Thymus (tissue), 11 donors: ENCODE measurements at regions not wholly inside any gene's neighbourhood (a gene's known extent, or its start where the extent isn't known, plus 50 kb on each side); places are given as distances from the start of the nearest gene placed in this dataset.

ENCODE experiments used
- DNase-seq, 9 donors: peaks; one replicate each; pipeline ENCODE4 v3.0.0-alpha.2; 2013; ENCODE audit warnings: low spot score in 9 of 9, low read depth in 6 of 9, missing footprints in 1 of 9
- H3K27ac ChIP-seq, 2 donors: one replicate each; pipeline ENCODE4 v1.5.1; 2013; ENCODE audit warnings: control low read depth in 1 of 2, low read depth in 1 of 2, low read length in 1 of 2, mild to moderate bottlenecking in 1 of 2, moderate library complexity in 1 of 2
- H3K27me3 ChIP-seq, 2 donors: one replicate each; pipeline ENCODE4 v1.5.1; 2013; ENCODE audit warnings: low read length in 1 of 2; ENCODE audit not compliant: control insufficient read depth in 2 of 2, insufficient read depth in 1 of 2
- H3K36me3 ChIP-seq, 2 donors: one replicate each; pipeline ENCODE4 v1.5.1; 2013; ENCODE audit warnings: low read length in 1 of 2, mild to moderate bottlenecking in 1 of 2, moderate library complexity in 1 of 2; ENCODE audit not compliant: control insufficient read depth in 2 of 2, insufficient read depth in 2 of 2
- H3K4me1 ChIP-seq, 2 donors: one replicate each; pipeline ENCODE4 v1.5.1; 2013; ENCODE audit warnings: low read length in 2 of 2; ENCODE audit not compliant: control insufficient read depth in 2 of 2, insufficient read depth in 2 of 2
- H3K4me3 ChIP-seq, 2 donors: one replicate each; pipeline ENCODE4 v1.5.1; 2013; ENCODE audit warnings: low read length in 2 of 2, control low read depth in 1 of 2, mild to moderate bottlenecking in 1 of 2
- H3K9me3 ChIP-seq, 2 donors: one replicate each; pipeline ENCODE4 v1.5.1; 2013; ENCODE audit warnings: low read length in 1 of 2, mild to moderate bottlenecking in 1 of 2; ENCODE audit not compliant: control insufficient read depth in 2 of 2, insufficient read depth in 1 of 2
- WGBS: extraction: QIAGEN DNeasy Blood & Tissue Kit; methylation state at CpG from one replicate; pipeline ENCODE4 v1.1.7; 2013; 5-methylcytosine and 5-hydroxymethylcytosine counted together
- donor health status: healthy.

DNA sequence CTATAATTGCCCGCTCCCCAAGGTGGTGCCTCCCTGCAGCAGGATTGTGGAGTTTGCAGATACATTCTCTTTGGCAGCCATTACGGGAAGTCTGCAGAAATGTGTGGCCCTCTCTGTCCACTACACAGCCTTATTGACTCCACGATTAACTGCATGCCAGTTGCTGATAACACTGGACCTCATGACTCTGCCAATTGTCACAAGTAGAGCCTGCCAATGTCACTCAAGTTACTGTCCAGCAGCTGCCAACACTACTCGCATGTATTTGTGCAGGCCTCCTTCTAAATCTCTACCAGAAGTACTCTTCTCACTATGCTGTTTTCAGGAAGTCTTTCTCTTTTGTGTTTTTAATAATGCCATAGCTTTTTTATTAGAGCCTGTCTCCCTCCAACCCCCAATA, 128.8 kb downstream of the PPP1R3A start:
- no peak overlapping the region for H3K4me3 ChIP-seq
- DNase-seq: no peak
- no peak overlapping the region for H3K27ac ChIP-seq
- no peaks in the 10 kb centered on the region for H3K36me3 ChIP-seq
- H3K27me3 ChIP-seq: no peaks in the 10 kb centered on the region
- WGBS: 93% methylated on average over 4 of the region's 4 CpGs
- H3K9me3 ChIP-seq: no peaks in the 10 kb centered on the region
- H3K4me1 ChIP-seq: no peaks in the 10 kb centered on the region

DNA sequence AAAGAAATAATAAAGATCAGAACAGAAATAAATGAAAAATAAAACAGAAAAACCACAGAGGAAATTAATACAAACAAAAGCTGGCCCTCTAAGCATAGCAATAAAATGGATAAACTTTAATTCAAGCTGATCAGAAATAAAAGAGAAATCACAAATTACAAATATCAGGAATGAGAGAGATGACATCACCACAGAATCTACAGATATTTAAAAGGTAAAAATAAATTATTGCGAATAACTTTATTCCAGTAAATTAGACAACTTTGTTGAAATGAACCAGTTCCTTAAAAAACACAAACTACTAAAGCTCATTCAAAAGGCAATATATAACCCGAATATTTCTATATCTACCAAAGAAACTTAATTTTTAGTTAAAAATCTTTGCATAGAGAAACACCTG, 131.7 kb downstream of the PPP1R3A start:
- Histone ChIP-seq H3K36me3 (no peaks in the 10 kb centered on the region), H3K27ac (no peak overlapping the region), H3K27me3 (no peaks in the 10 kb centered on the region), H3K4me3 (no peak overlapping the region), H3K9me3 (no peaks in the 10 kb centered on the region), H3K4me1 (no peaks in the 10 kb centered on the region)
- no peak for DNase-seq
- 95% methylated on average over 2 of the region's 2 CpGs for WGBS

DNA sequence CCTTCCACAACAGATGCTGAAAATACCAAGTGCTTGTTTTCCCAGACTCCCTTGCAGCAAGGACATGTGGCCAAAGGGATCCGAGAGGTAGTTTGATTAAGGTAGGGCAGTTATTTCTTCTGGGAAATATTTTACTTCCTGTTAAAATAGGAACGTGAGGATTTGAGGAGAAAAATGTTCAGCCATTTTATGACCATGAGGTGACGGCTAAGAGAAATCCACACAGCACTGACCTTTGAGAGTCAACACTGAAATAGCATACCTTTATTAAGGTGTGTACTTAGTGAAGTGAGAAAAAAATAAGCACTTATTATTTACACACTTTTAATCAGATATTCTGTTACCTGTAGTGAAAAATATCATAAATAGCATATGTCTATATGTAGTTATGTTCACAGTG, 133.9 kb downstream of the PPP1R3A start:
- no peak overlapping the region for H3K27ac ChIP-seq
- H3K9me3 ChIP-seq: no peaks in the 10 kb centered on the region
- no peak overlapping the region for H3K4me3 ChIP-seq
- no peaks in the 10 kb centered on the region for H3K4me1 ChIP-seq
- no peaks in the 10 kb centered on the region for H3K36me3 ChIP-seq
- DNase-seq: no peak
- WGBS: 96% methylated on average over 3 of the region's 3 CpGs
- H3K27me3 ChIP-seq: no peaks in the 10 kb centered on the region

DNA sequence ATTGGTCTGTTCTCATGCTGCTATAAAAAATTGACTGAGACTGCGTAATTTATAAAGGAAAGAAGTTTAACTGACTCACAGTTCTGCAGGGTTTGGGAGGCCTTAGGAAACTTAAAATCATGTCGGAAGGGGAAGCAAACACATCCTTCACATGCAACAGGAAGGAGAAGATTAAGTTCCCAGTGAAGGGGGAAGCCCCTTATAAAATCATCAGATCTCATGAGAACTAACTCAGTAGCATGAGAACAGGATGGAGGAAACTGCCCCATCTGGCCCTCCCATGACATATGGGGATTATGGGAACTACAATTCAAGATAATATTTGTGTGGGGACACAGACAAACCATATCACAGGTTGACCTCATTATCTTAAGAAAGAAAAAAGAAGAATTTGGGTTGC, 134.5 kb downstream of the PPP1R3A start:
- 57% methylated on average over 2 of the region's 2 CpGs for WGBS
- no peak overlapping the region for H3K27ac ChIP-seq
- no peak for DNase-seq

DNA sequence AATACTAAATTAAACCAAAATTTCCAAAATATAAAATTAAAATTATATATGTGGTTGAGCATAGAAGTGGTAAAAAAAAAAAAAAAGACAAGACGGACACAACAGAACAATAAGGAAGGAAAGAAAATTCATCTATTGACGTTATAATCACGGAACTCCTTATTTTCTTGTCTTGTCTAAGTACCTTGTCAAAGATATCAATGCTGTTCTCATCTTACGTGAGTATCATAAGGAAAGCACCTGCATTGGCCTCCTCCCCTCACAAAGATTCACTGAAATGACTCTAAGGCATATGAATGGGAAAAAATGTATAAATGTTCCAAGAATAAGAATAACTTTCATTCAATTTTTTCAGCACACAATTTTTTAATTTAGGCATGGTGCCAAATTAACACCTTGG, 135.4 kb downstream of the PPP1R3A start:
- no peak for DNase-seq
- no peaks in the 10 kb centered on the region for H3K36me3 ChIP-seq
- no peak overlapping the region for H3K27ac ChIP-seq
- no peak overlapping the region for H3K4me3 ChIP-seq
- H3K4me1 ChIP-seq: no peaks in the 10 kb centered on the region
- no peaks in the 10 kb centered on the region for H3K27me3 ChIP-seq
- H3K9me3 ChIP-seq: no peaks in the 10 kb centered on the region
- 97% methylated on average over 4 of the region's 4 CpGs for WGBS

More for the DNA sequence above, 134.5 kb downstream of the PPP1R3A start:
- Histone ChIP-seq H3K9me3 (no peaks in the 10 kb centered on the region), H3K27me3 (no peaks in the 10 kb centered on the region), H3K4me3 (no peak overlapping the region), H3K4me1 (no peaks in the 10 kb centered on the region), H3K36me3 (no peaks in the 10 kb centered on the region)

DNA sequence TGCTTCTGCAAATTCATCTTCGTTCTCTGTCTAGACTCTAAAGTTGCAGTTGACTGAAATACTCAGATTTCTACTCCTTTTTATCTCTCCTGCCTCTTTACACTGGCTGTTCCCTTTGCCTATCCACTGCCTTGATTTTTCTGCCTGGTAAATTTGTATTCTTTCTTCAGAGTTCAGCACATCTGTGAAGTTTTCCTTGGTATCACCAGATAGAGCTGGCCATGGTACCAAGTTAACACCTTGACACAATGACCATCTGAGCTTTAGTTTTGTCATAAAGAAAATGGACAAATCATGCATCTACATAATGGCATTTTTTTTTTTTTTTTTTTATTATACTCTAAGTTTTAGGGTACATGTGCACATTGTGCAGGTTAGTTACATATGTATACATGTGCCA, 143.0 kb downstream of the PPP1R3A start:
- no peak for DNase-seq
- no peaks in the 10 kb centered on the region for H3K9me3 ChIP-seq
- H3K4me3 ChIP-seq: no peak overlapping the region
- no peak overlapping the region for H3K27ac ChIP-seq
- H3K27me3 ChIP-seq: no peaks in the 10 kb centered on the region
- H3K4me1 ChIP-seq: no peaks in the 10 kb centered on the region
- H3K36me3 ChIP-seq: no peaks in the 10 kb centered on the region
- 82% methylated on average over 1 of the region's 1 CpG for WGBS

DNA sequence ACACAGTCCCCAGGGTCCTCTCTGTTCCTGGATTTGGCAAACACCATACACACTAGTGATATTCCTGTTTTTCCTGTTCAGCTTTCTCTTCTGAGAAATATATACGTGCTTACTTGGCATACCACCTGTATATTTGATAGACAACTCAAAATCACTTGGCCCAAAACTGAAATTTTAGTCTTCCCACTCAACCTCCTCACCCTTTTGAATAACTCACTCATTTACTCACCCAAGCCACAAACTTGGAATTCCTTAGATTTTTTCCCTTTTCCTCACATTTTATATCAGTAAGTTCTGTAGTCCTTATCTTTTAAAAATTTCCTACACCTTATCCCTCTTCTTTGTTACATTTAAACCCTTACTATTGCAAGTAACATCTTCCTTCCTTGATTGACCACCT, 143.4 kb downstream of the PPP1R3A start:
- no peak overlapping the region for H3K27ac ChIP-seq
- no peaks in the 10 kb centered on the region for H3K4me1 ChIP-seq
- DNase-seq: no peak
- no peak overlapping the region for H3K4me3 ChIP-seq
- 84% methylated on average over 1 of the region's 1 CpG for WGBS
- no peaks in the 10 kb centered on the region for H3K36me3 ChIP-seq
- no peaks in the 10 kb centered on the region for H3K27me3 ChIP-seq
- H3K9me3 ChIP-seq: no peaks in the 10 kb centered on the region

DNA sequence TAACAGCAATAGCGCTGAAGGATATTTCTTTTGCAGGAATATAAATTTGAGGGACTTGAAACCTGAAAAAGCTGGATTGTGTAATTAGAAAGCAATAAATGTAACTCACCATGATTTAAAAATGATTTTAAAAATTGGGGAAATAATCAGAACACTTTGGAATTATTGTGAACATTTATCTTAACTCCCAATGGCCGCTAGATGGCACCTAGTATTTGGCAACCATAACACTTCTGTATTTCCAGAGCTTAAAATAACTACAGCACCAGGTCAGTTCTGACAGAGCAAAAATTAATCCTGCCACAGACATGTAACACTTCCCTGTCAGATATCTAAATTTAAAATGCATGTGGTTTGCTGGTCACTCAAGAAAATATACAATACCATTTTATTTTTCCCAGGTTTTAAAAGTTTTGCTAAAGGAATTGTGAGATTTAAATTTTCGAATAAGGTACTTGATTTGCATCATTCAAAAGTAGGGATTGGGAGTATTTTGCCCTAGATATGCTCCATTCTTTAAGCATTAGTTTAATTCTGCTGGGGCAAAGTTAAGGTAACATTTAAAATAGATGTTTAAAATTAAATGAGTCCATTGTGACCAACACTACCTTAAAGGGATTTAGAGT, 144.5 kb downstream of the PPP1R3A start:
- 22% methylated on average over 3 of the region's 3 CpGs for WGBS
- Histone ChIP-seq H3K36me3 (no peaks in the 10 kb centered on the region), H3K9me3 (no peaks in the 10 kb centered on the region), H3K4me1 (no peaks in the 10 kb centered on the region), H3K27ac (no peak overlapping the region), H3K27me3 (no peaks in the 10 kb centered on the region), H3K4me3 (no peak overlapping the region)
- peak in 1 of 9 donors; percentile 5 for DNase-seq

DNA sequence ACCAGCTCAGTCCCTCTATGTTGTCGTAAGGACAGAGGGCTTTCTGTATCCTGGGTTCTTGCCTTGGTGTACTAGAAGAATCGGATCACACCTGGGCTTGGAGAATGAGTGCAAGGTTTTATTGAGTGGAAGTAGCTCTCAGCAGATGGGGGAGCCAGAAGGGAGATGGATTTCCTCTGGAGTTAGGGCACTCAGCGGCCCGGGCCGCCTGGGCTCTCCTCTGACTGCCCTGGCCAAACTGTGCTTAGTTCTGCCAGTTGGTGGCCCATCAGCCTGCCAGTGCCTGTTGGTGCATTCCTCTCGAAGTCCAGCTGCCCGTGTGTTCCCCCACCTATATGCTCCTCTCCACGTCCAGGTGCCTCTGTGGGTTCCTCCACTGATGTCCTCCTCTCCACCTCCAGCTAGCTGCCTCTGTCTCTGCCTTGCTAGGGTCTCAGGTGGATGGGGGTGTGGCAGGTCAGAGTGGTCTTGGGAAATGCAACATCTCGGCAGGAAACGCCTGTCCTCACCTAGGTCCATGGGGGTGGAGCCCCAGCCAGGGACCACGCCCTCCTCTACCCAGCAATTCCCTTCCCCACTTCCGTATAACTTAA, 148.6 kb downstream of the PPP1R3A start:
- Histone ChIP-seq H3K4me1 (no peaks in the 10 kb centered on the region), H3K36me3 (no peaks in the 10 kb centered on the region), H3K27me3 (no peaks in the 10 kb centered on the region), H3K9me3 (no peaks in the 10 kb centered on the region), H3K4me3 (no peak overlapping the region), H3K27ac (no peak overlapping the region)
- 96% methylated on average over 12 of the region's 12 CpGs for WGBS
- DNase-seq: peak in 1 of 9 donors; percentile 0
